ENCODE measurements at regions not wholly inside any gene's neighbourhood (a gene's known extent, or its start where the extent isn't known, plus 50 kb on each side); places are given as distances from the start of the nearest gene placed in this dataset.

DNA sequence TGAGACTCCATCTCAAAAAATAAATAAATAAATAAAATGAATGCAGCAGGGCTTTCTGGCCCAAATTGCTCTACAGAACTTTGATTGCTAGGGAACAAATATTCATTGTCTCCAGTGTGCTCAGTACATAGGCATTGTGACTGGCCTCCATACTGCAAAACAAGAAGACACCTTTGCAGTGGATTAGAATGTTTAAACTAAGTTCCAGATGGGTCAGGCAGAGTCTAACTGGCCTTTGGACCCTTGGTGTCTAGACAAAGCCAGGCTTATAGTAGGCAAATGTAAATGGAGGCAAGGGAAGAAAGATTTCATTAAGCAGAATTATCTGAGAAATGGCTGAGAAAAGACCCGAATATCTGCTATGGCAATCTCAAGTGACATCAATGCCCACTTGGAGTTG, 335.2 kb upstream of the C2CD4B start (continued):
- TF ChIP-seq, protein P1, sequence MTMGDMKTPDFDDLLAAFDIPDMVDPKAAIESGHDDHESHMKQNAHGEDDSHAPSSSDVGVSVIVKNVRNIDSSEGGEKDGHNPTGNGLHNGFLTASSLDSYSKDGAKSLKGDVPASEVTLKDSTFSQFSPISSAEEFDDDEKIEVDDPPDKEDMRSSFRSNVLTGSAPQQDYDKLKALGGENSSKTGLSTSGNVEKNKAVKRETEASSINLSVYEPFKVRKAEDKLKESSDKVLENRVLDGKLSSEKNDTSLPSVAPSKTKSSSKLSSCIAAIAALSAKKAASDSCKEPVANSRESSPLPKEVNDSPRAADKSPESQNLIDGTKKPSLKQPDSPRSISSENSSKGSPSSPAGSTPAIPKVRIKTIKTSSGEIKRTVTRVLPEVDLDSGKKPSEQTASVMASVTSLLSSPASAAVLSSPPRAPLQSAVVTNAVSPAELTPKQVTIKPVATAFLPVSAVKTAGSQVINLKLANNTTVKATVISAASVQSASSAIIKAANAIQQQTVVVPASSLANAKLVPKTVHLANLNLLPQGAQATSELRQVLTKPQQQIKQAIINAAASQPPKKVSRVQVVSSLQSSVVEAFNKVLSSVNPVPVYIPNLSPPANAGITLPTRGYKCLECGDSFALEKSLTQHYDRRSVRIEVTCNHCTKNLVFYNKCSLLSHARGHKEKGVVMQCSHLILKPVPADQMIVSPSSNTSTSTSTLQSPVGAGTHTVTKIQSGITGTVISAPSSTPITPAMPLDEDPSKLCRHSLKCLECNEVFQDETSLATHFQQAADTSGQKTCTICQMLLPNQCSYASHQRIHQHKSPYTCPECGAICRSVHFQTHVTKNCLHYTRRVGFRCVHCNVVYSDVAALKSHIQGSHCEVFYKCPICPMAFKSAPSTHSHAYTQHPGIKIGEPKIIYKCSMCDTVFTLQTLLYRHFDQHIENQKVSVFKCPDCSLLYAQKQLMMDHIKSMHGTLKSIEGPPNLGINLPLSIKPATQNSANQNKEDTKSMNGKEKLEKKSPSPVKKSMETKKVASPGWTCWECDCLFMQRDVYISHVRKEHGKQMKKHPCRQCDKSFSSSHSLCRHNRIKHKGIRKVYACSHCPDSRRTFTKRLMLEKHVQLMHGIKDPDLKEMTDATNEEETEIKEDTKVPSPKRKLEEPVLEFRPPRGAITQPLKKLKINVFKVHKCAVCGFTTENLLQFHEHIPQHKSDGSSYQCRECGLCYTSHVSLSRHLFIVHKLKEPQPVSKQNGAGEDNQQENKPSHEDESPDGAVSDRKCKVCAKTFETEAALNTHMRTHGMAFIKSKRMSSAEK (CRISPR knock-in tag; IDR thresholded peaks at IDR 0.05; ENCODE audit: borderline replicate concordance), result no peak
- TF ChIP-seq, protein P2, sequence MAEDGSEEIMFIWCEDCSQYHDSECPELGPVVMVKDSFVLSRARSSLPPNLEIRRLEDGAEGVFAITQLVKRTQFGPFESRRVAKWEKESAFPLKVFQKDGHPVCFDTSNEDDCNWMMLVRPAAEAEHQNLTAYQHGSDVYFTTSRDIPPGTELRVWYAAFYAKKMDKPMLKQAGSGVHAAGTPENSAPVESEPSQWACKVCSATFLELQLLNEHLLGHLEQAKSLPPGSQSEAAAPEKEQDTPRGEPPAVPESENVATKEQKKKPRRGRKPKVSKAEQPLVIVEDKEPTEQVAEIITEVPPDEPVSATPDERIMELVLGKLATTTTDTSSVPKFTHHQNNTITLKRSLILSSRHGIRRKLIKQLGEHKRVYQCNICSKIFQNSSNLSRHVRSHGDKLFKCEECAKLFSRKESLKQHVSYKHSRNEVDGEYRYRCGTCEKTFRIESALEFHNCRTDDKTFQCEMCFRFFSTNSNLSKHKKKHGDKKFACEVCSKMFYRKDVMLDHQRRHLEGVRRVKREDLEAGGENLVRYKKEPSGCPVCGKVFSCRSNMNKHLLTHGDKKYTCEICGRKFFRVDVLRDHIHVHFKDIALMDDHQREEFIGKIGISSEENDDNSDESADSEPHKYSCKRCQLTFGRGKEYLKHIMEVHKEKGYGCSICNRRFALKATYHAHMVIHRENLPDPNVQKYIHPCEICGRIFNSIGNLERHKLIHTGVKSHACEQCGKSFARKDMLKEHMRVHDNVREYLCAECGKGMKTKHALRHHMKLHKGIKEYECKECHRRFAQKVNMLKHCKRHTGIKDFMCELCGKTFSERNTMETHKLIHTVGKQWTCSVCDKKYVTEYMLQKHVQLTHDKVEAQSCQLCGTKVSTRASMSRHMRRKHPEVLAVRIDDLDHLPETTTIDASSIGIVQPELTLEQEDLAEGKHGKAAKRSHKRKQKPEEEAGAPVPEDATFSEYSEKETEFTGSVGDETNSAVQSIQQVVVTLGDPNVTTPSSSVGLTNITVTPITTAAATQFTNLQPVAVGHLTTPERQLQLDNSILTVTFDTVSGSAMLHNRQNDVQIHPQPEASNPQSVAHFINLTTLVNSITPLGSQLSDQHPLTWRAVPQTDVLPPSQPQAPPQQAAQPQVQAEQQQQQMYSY (CRISPR knock-in tag; IDR thresholded peaks at IDR 0.05), result no peak
- TF ChIP-seq ZNF423 (CRISPR knock-in tag; IDR thresholded peaks at IDR 0.05) (no peak), FOXK1 (CRISPR knock-in tag; IDR thresholded peaks at IDR 0.05) (no peak)
- TF ChIP-seq, protein P3, sequence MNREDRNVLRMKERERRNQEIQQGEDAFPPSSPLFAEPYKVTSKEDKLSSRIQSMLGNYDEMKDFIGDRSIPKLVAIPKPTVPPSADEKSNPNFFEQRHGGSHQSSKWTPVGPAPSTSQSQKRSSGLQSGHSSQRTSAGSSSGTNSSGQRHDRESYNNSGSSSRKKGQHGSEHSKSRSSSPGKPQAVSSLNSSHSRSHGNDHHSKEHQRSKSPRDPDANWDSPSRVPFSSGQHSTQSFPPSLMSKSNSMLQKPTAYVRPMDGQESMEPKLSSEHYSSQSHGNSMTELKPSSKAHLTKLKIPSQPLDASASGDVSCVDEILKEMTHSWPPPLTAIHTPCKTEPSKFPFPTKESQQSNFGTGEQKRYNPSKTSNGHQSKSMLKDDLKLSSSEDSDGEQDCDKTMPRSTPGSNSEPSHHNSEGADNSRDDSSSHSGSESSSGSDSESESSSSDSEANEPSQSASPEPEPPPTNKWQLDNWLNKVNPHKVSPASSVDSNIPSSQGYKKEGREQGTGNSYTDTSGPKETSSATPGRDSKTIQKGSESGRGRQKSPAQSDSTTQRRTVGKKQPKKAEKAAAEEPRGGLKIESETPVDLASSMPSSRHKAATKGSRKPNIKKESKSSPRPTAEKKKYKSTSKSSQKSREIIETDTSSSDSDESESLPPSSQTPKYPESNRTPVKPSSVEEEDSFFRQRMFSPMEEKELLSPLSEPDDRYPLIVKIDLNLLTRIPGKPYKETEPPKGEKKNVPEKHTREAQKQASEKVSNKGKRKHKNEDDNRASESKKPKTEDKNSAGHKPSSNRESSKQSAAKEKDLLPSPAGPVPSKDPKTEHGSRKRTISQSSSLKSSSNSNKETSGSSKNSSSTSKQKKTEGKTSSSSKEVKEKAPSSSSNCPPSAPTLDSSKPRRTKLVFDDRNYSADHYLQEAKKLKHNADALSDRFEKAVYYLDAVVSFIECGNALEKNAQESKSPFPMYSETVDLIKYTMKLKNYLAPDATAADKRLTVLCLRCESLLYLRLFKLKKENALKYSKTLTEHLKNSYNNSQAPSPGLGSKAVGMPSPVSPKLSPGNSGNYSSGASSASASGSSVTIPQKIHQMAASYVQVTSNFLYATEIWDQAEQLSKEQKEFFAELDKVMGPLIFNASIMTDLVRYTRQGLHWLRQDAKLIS (CRISPR knock-in tag; IDR thresholded peaks at IDR 0.05; ENCODE audit: borderline replicate concordance), result no peak

DNA sequence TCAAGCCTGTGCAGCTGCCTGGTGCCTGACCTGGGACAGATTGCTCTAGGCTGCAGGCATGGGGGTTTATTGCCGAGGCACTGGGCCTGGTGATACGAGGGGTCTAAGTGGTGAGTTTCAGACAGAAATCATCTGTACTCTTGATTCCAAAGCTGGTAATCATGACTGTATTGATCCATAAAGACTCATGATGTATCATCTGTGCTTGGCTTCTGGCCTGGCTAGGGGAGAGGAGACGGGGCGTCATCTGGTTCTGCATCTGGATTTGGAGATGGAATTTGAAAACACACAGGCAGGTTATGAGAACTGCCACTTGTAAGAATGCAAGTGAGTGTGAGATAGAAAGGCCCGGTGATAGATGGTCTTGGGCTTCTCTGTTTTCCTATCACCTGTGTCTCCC, 337.4 kb upstream of the C2CD4B start:
- CTCF ChIA-PET, result interaction anchor here (0.6 kb wide), 1 partner anchor 31 kb away, joined by 4 read pairs; no protein-coding TSS in a partner anchor
- Mint-ChIP-seq H3K27ac (peak overlapping the region; percentile 10; the same call in 1 of the 2 replicates), H3K4me3 (no peak overlapping the region), H3K4me1 (peaks cover 42% of the 10 kb centered on the region), H3K27me3 (ENCODE audit: low read depth) (no peaks in the 10 kb centered on the region), H3K9me3 (no peaks in the 10 kb centered on the region), H3K36me3 (no peaks in the 10 kb centered on the region)
- POLR2A ChIA-PET, result no interaction called here
- no peak for ATAC-seq
- no peak for DNase-seq (ENCODE audit: low spot score)
- TF ChIP-seq, protein P4, sequence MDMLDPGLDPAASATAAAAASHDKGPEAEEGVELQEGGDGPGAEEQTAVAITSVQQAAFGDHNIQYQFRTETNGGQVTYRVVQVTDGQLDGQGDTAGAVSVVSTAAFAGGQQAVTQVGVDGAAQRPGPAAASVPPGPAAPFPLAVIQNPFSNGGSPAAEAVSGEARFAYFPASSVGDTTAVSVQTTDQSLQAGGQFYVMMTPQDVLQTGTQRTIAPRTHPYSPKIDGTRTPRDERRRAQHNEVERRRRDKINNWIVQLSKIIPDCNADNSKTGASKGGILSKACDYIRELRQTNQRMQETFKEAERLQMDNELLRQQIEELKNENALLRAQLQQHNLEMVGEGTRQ (CRISPR knock-in tag; IDR thresholded peaks at IDR 0.05), result no peak
- TF ChIP-seq KAT7 (CRISPR knock-in tag; IDR thresholded peaks at IDR 0.05; ENCODE audit: borderline replicate concordance), result no peak
- no peak for TF ChIP-seq ZNF317 (CRISPR knock-in tag; IDR thresholded peaks at IDR 0.05; ENCODE audit: borderline replicate concordance, low read depth)
- TF ChIP-seq ZNF396 (CRISPR knock-in tag; IDR thresholded peaks at IDR 0.05; ENCODE audit: borderline replicate concordance), result no peak
- TF ChIP-seq IRF2 (CRISPR knock-in tag; IDR thresholded peaks at IDR 0.05; ENCODE audit: borderline replicate concordance, low read depth), result no peak
- TF ChIP-seq, protein P5, sequence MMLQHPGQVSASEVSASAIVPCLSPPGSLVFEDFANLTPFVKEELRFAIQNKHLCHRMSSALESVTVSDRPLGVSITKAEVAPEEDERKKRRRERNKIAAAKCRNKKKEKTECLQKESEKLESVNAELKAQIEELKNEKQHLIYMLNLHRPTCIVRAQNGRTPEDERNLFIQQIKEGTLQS (CRISPR knock-in tag; conservative IDR thresholded peaks at IDR 0.05), result no peak
- TF ChIP-seq, protein P2 (CRISPR knock-in tag; IDR thresholded peaks at IDR 0.05), result no peak
- no peak for TF ChIP-seq ZNF138 (CRISPR knock-in tag; conservative IDR thresholded peaks at IDR 0.05)
- TF ChIP-seq GABPB1 (CRISPR knock-in tag; IDR thresholded peaks at IDR 0.05), result no peak
- TF ChIP-seq, protein P1 (CRISPR knock-in tag; IDR thresholded peaks at IDR 0.05; ENCODE audit: borderline replicate concordance), result no peak
